ENCODE measurements at regions not wholly inside any gene's neighbourhood (a gene's known extent, or its start where the extent isn't known, plus 50 kb on each side); places are given as distances from the start of the nearest gene placed in this dataset.

GRCh38 chr7:28309704-28310459 is 102.4 kb upstream of the CREB5 start:
- Histone ChIP-seq H3K9ac (ENCODE audit: low read depth, low read length) (no peak overlapping the region), H3K4me1 (ENCODE audit: insufficient read depth, low read length) (no peaks in the 10 kb centered on the region), H3K4me3 (ENCODE audit: low read depth in 1 of 2, low read length in 2 of 2) (no peak overlapping the region), H3K4me2 (ENCODE audit: insufficient read depth, low read length) (no peak overlapping the region), H3K36me3 (ENCODE audit: insufficient read depth, low read length) (no peaks in the 10 kb centered on the region), H4K20me1 (ENCODE audit: insufficient read depth, low read length) (no peaks in the 10 kb centered on the region), H2AFZ (ENCODE audit: low read depth, low read length) (no peak overlapping the region), H3K9me3 (ENCODE audit: insufficient read depth, low read length, severe bottlenecking) (no peaks in the 10 kb centered on the region), H3K27me3 (ENCODE audit: insufficient read depth, low read length, poor library complexity) (peaks cover 21% of the 10 kb centered on the region), H3K79me2 (ENCODE audit: insufficient read depth, low read length) (no peaks in the 10 kb centered on the region), H3K27ac (ENCODE audit: low read length) (no peak overlapping the region)
- ATAC-seq (ENCODE audit: insufficient read depth, low read depth) (no peak), DNase-seq (no peak)
- no peak for TF ChIP-seq CTCF (IDR thresholded peaks at IDR 0.05; ENCODE audit: borderline replicate concordance, extremely low read depth, low read length, poor library complexity, severe bottlenecking)
- no peak for TF ChIP-seq EZH2 (IDR thresholded peaks at IDR 0.05; ENCODE audit: borderline replicate concordance, low read depth, low read length, severe bottlenecking)

DNA sequence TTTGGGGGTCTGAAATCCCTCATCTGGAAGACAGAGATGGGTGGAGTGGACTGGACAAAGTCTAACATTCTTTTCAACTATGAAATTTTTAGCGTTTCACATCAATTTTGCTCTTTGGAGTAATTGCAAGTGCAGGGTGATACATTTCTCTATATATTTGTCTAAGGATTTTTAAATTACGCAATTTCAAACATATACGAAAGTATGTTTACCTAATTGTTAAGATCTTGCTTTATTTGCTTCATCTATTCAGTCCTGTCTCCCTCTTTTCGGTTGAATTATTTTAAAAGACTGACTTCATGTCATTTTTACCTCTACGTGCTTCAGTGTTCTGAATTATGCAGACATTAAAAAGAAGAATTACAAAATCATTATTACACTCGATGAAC is 101.9 kb upstream of the CREB5 start:
- H3K27ac ChIP-seq (ENCODE audit: low read length) = no peak overlapping the region
- no peaks in the 10 kb centered on the region for H4K20me1 ChIP-seq (ENCODE audit: insufficient read depth, low read length)
- H2AFZ ChIP-seq (ENCODE audit: low read depth, low read length) = no peak overlapping the region
- H3K4me1 ChIP-seq (ENCODE audit: insufficient read depth, low read length) = no peaks in the 10 kb centered on the region
- H3K79me2 ChIP-seq (ENCODE audit: insufficient read depth, low read length) = no peaks in the 10 kb centered on the region
- H3K4me3 ChIP-seq (ENCODE audit: low read depth in 1 of 2, low read length in 2 of 2) = no peak overlapping the region
- DNase-seq (no peak), ATAC-seq (ENCODE audit: insufficient read depth, low read depth) (no peak)
- no peak overlapping the region for H3K4me2 ChIP-seq (ENCODE audit: insufficient read depth, low read length)
- peaks cover 18% of the 10 kb centered on the region for H3K27me3 ChIP-seq (ENCODE audit: insufficient read depth, low read length, poor library complexity)
- no peaks in the 10 kb centered on the region for H3K36me3 ChIP-seq (ENCODE audit: insufficient read depth, low read length)
- no peak for TF ChIP-seq EZH2 (IDR thresholded peaks at IDR 0.05; ENCODE audit: borderline replicate concordance, low read depth, low read length, severe bottlenecking)
- no peak overlapping the region for H3K9ac ChIP-seq (ENCODE audit: low read depth, low read length)
- no peaks in the 10 kb centered on the region for H3K9me3 ChIP-seq (ENCODE audit: insufficient read depth, low read length, severe bottlenecking)

GRCh38 chr7:28311670-28312069 is 100.6 kb upstream of the CREB5 start:
- no peaks in the 10 kb centered on the region for H3K4me1 ChIP-seq (ENCODE audit: insufficient read depth, low read length)
- TF ChIP-seq EZH2 (IDR thresholded peaks at IDR 0.05; ENCODE audit: borderline replicate concordance, low read depth, low read length, severe bottlenecking) (no peak), CTCF (IDR thresholded peaks at IDR 0.05; ENCODE audit: borderline replicate concordance, extremely low read depth, low read length, poor library complexity, severe bottlenecking) (no peak)
- no peaks in the 10 kb centered on the region for H4K20me1 ChIP-seq (ENCODE audit: insufficient read depth, low read length)
- H3K36me3 ChIP-seq (ENCODE audit: insufficient read depth, low read length) = no peaks in the 10 kb centered on the region
- H2AFZ ChIP-seq (ENCODE audit: low read depth, low read length) = no peak overlapping the region
- DNase-seq (no peak), ATAC-seq (ENCODE audit: insufficient read depth, low read depth) (no peak)
- no peaks in the 10 kb centered on the region for H3K9me3 ChIP-seq (ENCODE audit: insufficient read depth, low read length, severe bottlenecking)
- no peaks in the 10 kb centered on the region for H3K79me2 ChIP-seq (ENCODE audit: insufficient read depth, low read length)
- no peak overlapping the region for H3K9ac ChIP-seq (ENCODE audit: low read depth, low read length)
- H3K27ac ChIP-seq (ENCODE audit: low read length) = no peak overlapping the region
- no peak overlapping the region for H3K4me3 ChIP-seq (ENCODE audit: low read depth in 1 of 2, low read length in 2 of 2)
- no peak overlapping the region for H3K4me2 ChIP-seq (ENCODE audit: insufficient read depth, low read length)
- H3K27me3 ChIP-seq (ENCODE audit: insufficient read depth, low read length, poor library complexity) = peaks cover 18% of the 10 kb centered on the region

DNA sequence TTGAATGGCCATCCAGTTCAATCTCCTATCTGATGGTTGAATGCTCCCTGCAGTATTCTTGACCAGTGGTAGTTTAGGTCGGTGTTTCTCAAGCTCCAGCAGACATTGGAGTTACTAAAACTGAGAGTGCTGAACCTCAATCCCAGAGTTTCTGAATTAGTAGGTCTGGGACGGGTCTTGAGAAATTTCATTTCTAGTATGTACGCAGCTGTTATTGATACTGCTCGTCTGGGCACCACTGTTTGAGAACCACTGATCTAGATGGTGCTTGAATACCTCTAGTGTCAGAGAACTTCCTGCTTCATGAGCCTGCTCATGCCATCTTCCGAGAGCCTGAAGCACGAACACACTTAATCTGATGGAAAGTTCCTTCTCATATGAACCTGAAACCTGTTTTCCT is 99.4 kb upstream of the CREB5 start:
- Histone ChIP-seq H3K36me3 (ENCODE audit: insufficient read depth, low read length) (no peaks in the 10 kb centered on the region), H2AFZ (ENCODE audit: low read depth, low read length) (no peak overlapping the region), H3K4me2 (ENCODE audit: insufficient read depth, low read length) (no peak overlapping the region), H3K4me3 (ENCODE audit: low read depth in 1 of 2, low read length in 2 of 2) (no peak overlapping the region), H3K27ac (ENCODE audit: low read length) (no peak overlapping the region), H3K4me1 (ENCODE audit: insufficient read depth, low read length) (no peaks in the 10 kb centered on the region), H3K9ac (ENCODE audit: low read depth, low read length) (no peak overlapping the region), H4K20me1 (ENCODE audit: insufficient read depth, low read length) (no peaks in the 10 kb centered on the region), H3K27me3 (ENCODE audit: insufficient read depth, low read length, poor library complexity) (peaks cover 15% of the 10 kb centered on the region), H3K9me3 (ENCODE audit: insufficient read depth, low read length, severe bottlenecking) (no peaks in the 10 kb centered on the region), H3K79me2 (ENCODE audit: insufficient read depth, low read length) (no peaks in the 10 kb centered on the region)
- DNase-seq (no peak), ATAC-seq (ENCODE audit: insufficient read depth, low read depth) (no peak)
- TF ChIP-seq CTCF (IDR thresholded peaks at IDR 0.05; ENCODE audit: borderline replicate concordance, extremely low read depth, low read length, poor library complexity, severe bottlenecking) (no peak), EZH2 (IDR thresholded peaks at IDR 0.05; ENCODE audit: borderline replicate concordance, low read depth, low read length, severe bottlenecking) (no peak)

Measured in DND-41 (cell line).